K562 (cell line): ENCODE measurements at regions not wholly inside any gene's neighbourhood (a gene's known extent, or its start where the extent isn't known, plus 50 kb on each side); places are given as distances from the start of the nearest gene placed in this dataset.
A peak's percentile ranks its signal among the peaks of the same experiment; 100 is the strongest.

Experiments used
- ATAC-seq: fragments of 200-7000 bp; cut with Tn5 transposase; 3 replicates; pipeline ENCODE4 v1.9.1; 2020; ENCODE audit warnings: moderate library complexity
- BruUV-seq: library from RNA; stranded (reverse); fragments of 400-500 nt; replicated peaks from 2 replicates; lab custom pipeline; 2021; lab: Mats Ljungman, UMichigan
- CTCF ChIA-PET: fragments of 300-600 bp; formaldehyde crosslinking; extraction: SDS; loops from one replicate; lab custom pipeline; 2021; ENCODE audit warnings: low intra/inter-chr PET ratio; lab: Yijun Ruan, JAX
- POLR2A ChIA-PET: fragments of 300-600, 350-650 bp; sonication (Branson Sonifier 250); formaldehyde crosslinking; extraction: SDS; loops from one replicate; lab custom pipeline; 2021; ENCODE audit warnings: antibody characterized with exemption, inconsistent platforms; lab: Yijun Ruan, JAX
- DNase-seq, 4 experiments: peaks; one replicate each; pipeline versions ENCODE4 v3.0.0 to v3.0.0-alpha.2; 2011 to 2018; ENCODE audit warnings: low spot score in 3 of 4, mixed read lengths in 3 of 4; ENCODE audit errors: extremely low read depth in 1 of 4
- FAIRE-seq: peaks from 2 replicates; lab custom pipeline; 2011; peaks lifted over from hg19 to GRCh38; lab: Jason Lieb, UNC
- H2AFZ ChIP-seq: 2 replicates; pipeline ENCODE4 v1.6.0; 2011; ENCODE audit warnings: low read depth, low read length, control low read depth, inconsistent platforms
- H3K27ac ChIP-seq: fragments of 200-600 bp; 3 replicates; pipeline ENCODE4 v1.8.0; 2011; ENCODE audit warnings: low read depth, mild to moderate bottlenecking, control low read depth, inconsistent platforms, low read length, moderate library complexity, mixed read lengths; ENCODE audit errors: extremely low read depth
- H3K27me3 ChIP-seq, 2 experiments: fragments of 300-600 bp in 1 of 2; 2 replicates in 1 of 2; 3 replicates in 1 of 2; pipeline versions ENCODE4 v1.6.0 to v1.8.0; 2011; ENCODE audit warnings: inconsistent platforms in 2 of 2, low read length in 2 of 2, mild to moderate bottlenecking in 1 of 2, mixed read lengths in 1 of 2, moderate library complexity in 1 of 2; ENCODE audit not compliant: control insufficient read depth in 2 of 2, insufficient read depth in 2 of 2
- H3K36me3 ChIP-seq: fragments of 300-600 bp; 3 replicates; pipeline ENCODE4 v1.8.0; 2011; ENCODE audit warnings: mild to moderate bottlenecking, low read length, inconsistent platforms; ENCODE audit not compliant: control insufficient read depth, insufficient read depth
- H3K4me1 ChIP-seq, 2 experiments: fragments of 200-600 bp in 1 of 2; replicated peaks in 1 of 2; 2 replicates in 1 of 2; 3 replicates in 1 of 2; pipeline versions ENCODE4 v1.5.1 to v1.8.0; 2011; ENCODE audit warnings: inconsistent platforms in 2 of 2, low read length in 2 of 2, mild to moderate bottlenecking in 1 of 2, mixed read lengths in 1 of 2, moderate library complexity in 1 of 2; ENCODE audit not compliant: control insufficient read depth in 2 of 2, insufficient read depth in 2 of 2
- H3K4me2 ChIP-seq: 2 replicates; pipeline ENCODE4 v1.6.1; 2011; ENCODE audit warnings: low read length, control low read depth, inconsistent platforms, mixed read lengths; ENCODE audit not compliant: insufficient read depth
- H3K4me3 ChIP-seq: fragments of 200-600 bp; sonication (generic), shearing (Covaris generic); 2 replicates; pipeline ENCODE4 v1.5.1; 2016; ENCODE audit warnings: control low read depth, inconsistent platforms
- H3K79me2 ChIP-seq: fragments of 200-600 bp; 3 replicates; pipeline ENCODE4 v1.8.0; 2011; ENCODE audit warnings: low read length, inconsistent platforms; ENCODE audit not compliant: control insufficient read depth, insufficient read depth
- H3K9ac ChIP-seq, 2 experiments: 2 replicates each; pipeline versions ENCODE4 v1.6.0 to v1.6.1; 2011; ENCODE audit warnings: low read depth in 2 of 2, low read length in 2 of 2, control low read depth in 1 of 2, inconsistent platforms in 1 of 2, mild to moderate bottlenecking in 1 of 2, mixed read lengths in 1 of 2; ENCODE audit not compliant: insufficient read depth in 1 of 2
- H3K9me1 ChIP-seq: one replicate; pipeline ENCODE4 v1.6.0; 2011; ENCODE audit warnings: inconsistent platforms, mild to moderate bottlenecking, low read length, moderate library complexity; ENCODE audit not compliant: control insufficient read depth, insufficient read depth
- H3K9me3 ChIP-seq: replicated peaks from 2 replicates; pipeline ENCODE4 v1.5.1; 2011; ENCODE audit warnings: low read depth, low read length, inconsistent platforms; ENCODE audit not compliant: control insufficient read depth, insufficient read depth
- H4K20me1 ChIP-seq: replicated peaks from 2 replicates; pipeline ENCODE4 v1.6.1; 2011; ENCODE audit warnings: low read length, inconsistent platforms, mixed read lengths; ENCODE audit not compliant: control insufficient read depth, insufficient read depth
- CBFB ChIP-seq: sonication (generic); formaldehyde crosslinking; IDR thresholded peaks from 2 replicates; pipeline ENCODE4 v1.4.0; 2020; ENCODE audit warnings: mild to moderate bottlenecking, missing genetic modification reagents
- CEBPZ ChIP-seq: fragments of 150-350 bp; IDR thresholded peaks from 2 replicates; pipeline ENCODE4 v1.6.1; 2014; ENCODE audit warnings: low read depth, mild to moderate bottlenecking, low read length, borderline replicate concordance
- EHMT2 ChIP-seq: fragments of 450-650 bp; IDR thresholded peaks from 2 replicates; pipeline ENCODE4 v1.6.1; 2018; ENCODE audit warnings: antibody characterized with exemption
- ELF1 ChIP-seq: fragments of 200-800 bp; sonication (Bioruptor generic); IDR thresholded peaks from 2 replicates; pipeline ENCODE4 v1.6.1; 2016; ENCODE audit warnings: missing genetic modification characterization, missing compliant biosample characterization
- EZH2 ChIP-seq: IDR thresholded peaks from 2 replicates; pipeline ENCODE4 v1.6.1; 2012; ENCODE audit warnings: low read depth, mild to moderate bottlenecking, inconsistent platforms, low read length, borderline replicate concordance
- GTF2B ChIP-seq: IDR thresholded peaks from 2 replicates; pipeline ENCODE4 v1.6.1; 2011; ENCODE audit not compliant: insufficient read length; ENCODE audit errors: extremely low read depth
- NFE2 ChIP-seq: IDR thresholded peaks from 2 replicates; pipeline ENCODE4 v1.6.1; 2014; ENCODE audit warnings: antibody characterized with exemption, low read depth
- NFE2L1 ChIP-seq: fragments of 450-650 bp; IDR thresholded peaks from 2 replicates; pipeline ENCODE4 v1.6.1; 2016; ENCODE audit warnings: missing genetic modification characterization, low read depth, mild to moderate bottlenecking, missing compliant biosample characterization, moderate library complexity, borderline replicate concordance
- SMARCA4 ChIP-seq: fragments of 450-650 bp; IDR thresholded peaks from 2 replicates; pipeline ENCODE4 v1.6.1; 2016
- TAF15 ChIP-seq: fragments of 200-400 bp; formaldehyde crosslinking; IDR thresholded peaks from 2 replicates; pipeline ENCODE4 v1.6.1; 2017; ENCODE audit warnings: mild to moderate bottlenecking, low read depth, low read length, moderate library complexity
- THRA ChIP-seq: fragments of 450-650 bp; IDR thresholded peaks from 2 replicates; pipeline ENCODE4 v1.6.1; 2017; ENCODE audit warnings: mild to moderate bottlenecking, moderate library complexity
- XRCC5 ChIP-seq: fragments of 200-400 bp; formaldehyde crosslinking; IDR thresholded peaks from 2 replicates; pipeline ENCODE4 v1.6.1; 2017; ENCODE audit warnings: low read depth, mild to moderate bottlenecking, low read length
- WGBS: fragments of 100-300 bp; shearing (Covaris generic); methylation state at CpG from one replicate; pipeline ENCODE4 v1.1.6; 2016; ENCODE audit warnings: low coverage, mixed read lengths; ENCODE audit not compliant: insufficient coverage; ENCODE audit errors: missing lambda C conversion rate; 5-methylcytosine and 5-hydroxymethylcytosine counted together
- in situ Hi-C: fragments of 300-500 bp; cut with MboI; formaldehyde crosslinking; loops from 4 replicates; pipeline ENCODE4 v1.15.0; 2018; ENCODE audit warnings: inconsistent platforms, mixed read lengths
- intact Hi-C: fragments of 100-400 bp; cut with micrococcal nuclease; formaldehyde crosslinking; loops from 2 replicates; pipeline ENCODE4 v1.14.2; 2022

- ATAC-seq (no peak), DNase-seq (peak in 1 of 4 experiments; percentile 3), FAIRE-seq (no peak)
- TF ChIP-seq XRCC5 = no peak
- no peak for TF ChIP-seq CBFB (CRISPR knock-in tag)
- TF ChIP-seq EHMT2 = no peak
- no peak for TF ChIP-seq GTF2B
- TF ChIP-seq SMARCA4 = no peak
- TF ChIP-seq CEBPZ = no peak
- TF ChIP-seq NFE2 = no peak
- TF ChIP-seq TAF15 = no peak
- no peak for TF ChIP-seq NFE2L1
- no peak for TF ChIP-seq THRA
- TF ChIP-seq ELF1 (tag) = no peak
- TF ChIP-seq EZH2 = no peak
- Histone ChIP-seq H3K79me2 (no peaks in the 10 kb centered on the region; the same call in 2 of the 3 replicates), H3K36me3 (no peaks in the 10 kb centered on the region), H3K9me3 (no peaks in the 10 kb centered on the region), H3K27me3 (peaks cover 17 to 37% of the 10 kb centered on the region in 2 experiments; a peak in 4 of 5 replicates), H3K9me1 (no peaks in the 10 kb centered on the region), H3K4me2 (no peak overlapping the region), H3K27ac (no peak overlapping the region), H2AFZ (no peak overlapping the region), H4K20me1 (0 out of 2 replicates have a peak, but pooled peaks cover 4% of the 10 kb centered on the region), H3K4me1 (peaks cover 0 to 46% of the 10 kb centered on the region in 2 experiments; a peak in 2 of 5 replicates), H3K9ac (peak overlapping the region in 1 of 2 experiments; percentile 13; a peak in 1 of 4 replicates), H3K4me3 (no peak overlapping the region)
- BruUV-seq = no TSS peak
- 52% methylated on average over 24 of the region's 24 CpGs for WGBS
- ChIA-PET POLR2A (interaction anchor here (1.5 kb wide), 1 partner anchor 14 kb away, joined by 3 read pairs; no protein-coding TSS in a partner anchor), CTCF (no interaction called here)
- intact Hi-C loops (no loop called here), in situ Hi-C loops (loop anchor here (25.0 kb wide), 1 partner anchor 700 kb away; no protein-coding TSS in a partner anchor)
Observed at GRCh38 chr5:1636981-1637638, 113.3 kb upstream of the LPCAT1 start.
